AG10803 (cell line): ENCODE measurements at regions not wholly inside any gene's neighbourhood (a gene's known extent, or its start where the extent isn't known, plus 50 kb on each side); places are given as distances from the start of the nearest gene placed in this dataset.

Source experiments
- DNase-seq: peaks from one replicate; pipeline ENCODE4 v3.0.0; 2010; ENCODE audit warnings: low read depth
- H3K4me3 ChIP-seq: 2 replicates; pipeline ENCODE4 v1.5.1; 2011; ENCODE audit warnings: mild to moderate bottlenecking, low read length, control low read depth
- CTCF ChIP-seq: conservative IDR thresholded peaks from 2 replicates; pipeline ENCODE4 v1.5.1; 2011; ENCODE audit warnings: mild to moderate bottlenecking, low read length, control low read depth, inconsistent platforms

- no peak overlapping the region for H3K4me3 ChIP-seq
- DNase-seq, result no peak
- TF ChIP-seq CTCF, result no peak
These were observed 447.3 kb upstream of the MAF start for GRCh38 chr16:80047842-80048241.

GRCh38 chr16:80046848-80047247, 446.3 kb upstream of the MAF start:
- H3K4me3 ChIP-seq, result no peak overlapping the region

GRCh38 chr16:80046261-80046660, 445.7 kb upstream of the MAF start:
- H3K4me3 ChIP-seq, result no peak overlapping the region
- no peak for DNase-seq
- no peak for TF ChIP-seq CTCF

More at GRCh38 chr16:80046848-80047247, 446.3 kb upstream of the MAF start:
- no peak for TF ChIP-seq CTCF
- no peak for DNase-seq

- H3K4me3 ChIP-seq, result no peak overlapping the region
- DNase-seq, result no peak
- no peak for TF ChIP-seq CTCF
These were observed 445.3 kb upstream of the MAF start for GRCh38 chr16:80045861-80046260.

GRCh38 chr16:80041410-80041809, 440.9 kb upstream of the MAF start:
- DNase-seq, result no peak
- no peak for TF ChIP-seq CTCF

GRCh38 chr16:80040814-80041213, 440.3 kb upstream of the MAF start:
- no peak for DNase-seq
- TF ChIP-seq CTCF, result no peak
- H3K4me3 ChIP-seq, result no peak overlapping the region

More at GRCh38 chr16:80041410-80041809, 440.9 kb upstream of the MAF start:
- no peak overlapping the region for H3K4me3 ChIP-seq

GRCh38 chr16:80040413-80040812, 439.9 kb upstream of the MAF start:
- no peak for DNase-seq
- no peak overlapping the region for H3K4me3 ChIP-seq
- TF ChIP-seq CTCF, result no peak
